Ovary (tissue), 3 donors: ENCODE measurements at regions not wholly inside any gene's neighbourhood (a gene's known extent, or its start where the extent isn't known, plus 50 kb on each side); places are given as distances from the start of the nearest gene placed in this dataset.

Experiments
- CTCF ChIP-seq, 3 donors: fragments of 450-650 bp in 2 of 3; fragments of 200-600 bp in 1 of 3; IDR thresholded peaks; one replicate each; pipeline versions ENCODE4 v1.5.1 to v1.8.0; 2016 to 2022; ENCODE audit warnings: antibody characterized with exemption in 3 of 3, mild to moderate bottlenecking in 1 of 3
- EP300 ChIP-seq: sonication (generic); formaldehyde crosslinking; IDR thresholded peaks from one replicate; pipeline ENCODE4 v1.6.1; 2017; ENCODE audit warnings: antibody characterized with exemption
- POLR2A ChIP-seq: fragments of 450-650 bp; IDR thresholded peaks from one replicate; pipeline ENCODE4 v1.6.1; 2017; ENCODE audit warnings: antibody characterized with exemption, mild to moderate bottlenecking, moderate library complexity
- donor health status: DM: no; HTN: no; CAD: no.

- TF ChIP-seq CTCF (IDR thresholded peaks at IDR 0.05) (no peak), POLR2A (no peak), EP300 (no peak)
Measured at GRCh38 chr3:69639851-69640250, 99.4 kb upstream of the MITF start.
